Suprapubic skin (tissue), 4 donors: ENCODE measurements at regions not wholly inside any gene's neighbourhood (a gene's known extent, or its start where the extent isn't known, plus 50 kb on each side); places are given as distances from the start of the nearest gene placed in this dataset.

ENCODE experiments used
- EP300 ChIP-seq: sonication (generic); formaldehyde crosslinking; IDR thresholded peaks from one replicate; pipeline ENCODE4 v1.6.1; 2017; ENCODE audit warnings: antibody characterized with exemption
- POLR2A ChIP-seq, 2 donors: fragments of 450-650 bp; IDR thresholded peaks; one replicate each; pipeline ENCODE4 v1.6.1; 2017; ENCODE audit warnings: antibody characterized with exemption in 2 of 2, mild to moderate bottlenecking in 2 of 2, moderate library complexity in 2 of 2
- POLR2AphosphoS5 ChIP-seq, 3 donors: sonication (generic); formaldehyde crosslinking; IDR thresholded peaks; one replicate each; pipeline ENCODE4 v1.6.1; 2017; ENCODE audit warnings: antibody characterized with exemption in 3 of 3
- TF ChIP-seq, protein P1 (sequence below), 2 donors: fragments of 200-600 bp in 1 of 2; fragments of 450-650 bp in 1 of 2; sonication (generic) in 1 of 2; IDR thresholded peaks; one replicate each; pipeline ENCODE4 v1.5.1; 2016 to 2019; ENCODE audit warnings: antibody characterized with exemption in 2 of 2, mild to moderate bottlenecking in 1 of 2, moderate library complexity in 1 of 2

DNA sequence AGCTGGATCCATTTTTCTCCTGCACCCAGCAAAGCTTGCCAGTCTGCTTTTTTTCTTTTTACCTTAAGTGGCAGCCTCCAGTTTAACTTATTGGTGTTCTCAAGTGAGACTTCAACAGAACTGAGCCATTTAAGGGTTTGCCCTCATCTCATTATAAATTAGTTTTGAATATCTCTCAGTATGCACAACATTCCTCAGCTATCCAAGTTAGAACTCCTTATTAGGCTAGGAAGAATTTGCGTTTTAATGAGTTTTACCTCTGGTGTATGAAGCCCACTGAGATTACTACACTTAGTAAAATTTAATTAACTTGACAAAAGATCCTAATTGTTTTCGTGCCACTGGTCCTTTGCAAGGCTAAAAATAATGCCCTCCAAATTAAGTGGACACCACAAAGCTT is 232.4 kb downstream of the CDH11 start:
- TF ChIP-seq POLR2AphosphoS5 (IDR thresholded peaks at IDR 0.05) (no peak), EP300 (no peak), POLR2A (IDR thresholded peaks at IDR 0.05) (no peak)
- TF ChIP-seq, protein P1, sequence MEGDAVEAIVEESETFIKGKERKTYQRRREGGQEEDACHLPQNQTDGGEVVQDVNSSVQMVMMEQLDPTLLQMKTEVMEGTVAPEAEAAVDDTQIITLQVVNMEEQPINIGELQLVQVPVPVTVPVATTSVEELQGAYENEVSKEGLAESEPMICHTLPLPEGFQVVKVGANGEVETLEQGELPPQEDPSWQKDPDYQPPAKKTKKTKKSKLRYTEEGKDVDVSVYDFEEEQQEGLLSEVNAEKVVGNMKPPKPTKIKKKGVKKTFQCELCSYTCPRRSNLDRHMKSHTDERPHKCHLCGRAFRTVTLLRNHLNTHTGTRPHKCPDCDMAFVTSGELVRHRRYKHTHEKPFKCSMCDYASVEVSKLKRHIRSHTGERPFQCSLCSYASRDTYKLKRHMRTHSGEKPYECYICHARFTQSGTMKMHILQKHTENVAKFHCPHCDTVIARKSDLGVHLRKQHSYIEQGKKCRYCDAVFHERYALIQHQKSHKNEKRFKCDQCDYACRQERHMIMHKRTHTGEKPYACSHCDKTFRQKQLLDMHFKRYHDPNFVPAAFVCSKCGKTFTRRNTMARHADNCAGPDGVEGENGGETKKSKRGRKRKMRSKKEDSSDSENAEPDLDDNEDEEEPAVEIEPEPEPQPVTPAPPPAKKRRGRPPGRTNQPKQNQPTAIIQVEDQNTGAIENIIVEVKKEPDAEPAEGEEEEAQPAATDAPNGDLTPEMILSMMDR (IDR thresholded peaks at IDR 0.05), result no peak
